Osteocyte (in vitro differentiated cells): ENCODE measurements at regions not wholly inside any gene's neighbourhood (a gene's known extent, or its start where the extent isn't known, plus 50 kb on each side); places are given as distances from the start of the nearest gene placed in this dataset.

ENCODE experiments used
- DNase-seq: peaks from one replicate; pipeline ENCODE4 v3.0.0; 2021; ENCODE audit warnings: mixed read lengths; ENCODE audit not compliant: unreplicated experiment; ENCODE audit errors: extremely low spot score
- H3K27ac Mint-ChIP-seq: one replicate; pipeline ENCODE4 v1.8.0; 2021; ENCODE audit warnings: mild to moderate bottlenecking, mixed read lengths; ENCODE audit not compliant: unreplicated experiment
- H3K27me3 Mint-ChIP-seq: one replicate; pipeline ENCODE4 v1.8.0; 2021; ENCODE audit warnings: mixed read lengths; ENCODE audit not compliant: unreplicated experiment
- H3K36me3 Mint-ChIP-seq: one replicate; pipeline ENCODE4 v1.8.0; 2021; ENCODE audit warnings: mixed read lengths; ENCODE audit not compliant: unreplicated experiment
- H3K4me1 Mint-ChIP-seq: one replicate; pipeline ENCODE4 v1.8.0; 2021; ENCODE audit warnings: mixed read lengths; ENCODE audit not compliant: unreplicated experiment
- H3K4me3 Mint-ChIP-seq: one replicate; pipeline ENCODE4 v1.8.0; 2021; ENCODE audit warnings: mild to moderate bottlenecking, moderate library complexity, mixed read lengths; ENCODE audit not compliant: unreplicated experiment
- H3K9me3 Mint-ChIP-seq: one replicate; pipeline ENCODE4 v1.8.0; 2021; ENCODE audit warnings: mixed read lengths; ENCODE audit not compliant: unreplicated experiment
- TF ChIP-seq, protein P1 (sequence below): fragments of 200-600 bp; sonication (generic); IDR thresholded peaks from 2 replicates; pipeline ENCODE4 v1.5.0; 2021; ENCODE audit warnings: antibody characterized with exemption, mild to moderate bottlenecking, moderate library complexity

DNA sequence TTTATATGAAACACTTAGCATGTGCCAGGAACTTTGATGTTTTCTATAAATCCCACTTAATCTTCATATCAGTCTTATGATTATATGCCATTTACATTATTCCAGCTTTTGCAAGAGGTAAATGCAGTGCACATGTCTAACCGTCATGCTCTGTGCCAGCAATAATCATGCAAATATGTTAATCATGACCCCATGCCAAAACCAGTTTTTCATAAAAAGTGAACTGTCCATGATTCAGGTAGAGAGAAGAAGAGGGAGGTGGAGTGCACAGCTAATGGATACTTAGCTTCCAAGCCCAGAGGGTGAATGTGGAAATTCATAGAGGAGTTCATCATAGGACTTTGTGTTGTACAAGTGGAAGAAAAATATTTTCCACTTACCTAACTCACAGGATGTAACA lies 458.4 kb downstream of the TBC1D4 start:
- no peak for DNase-seq
- Mint-ChIP-seq H3K27ac (no peak overlapping the region), H3K4me1 (no peaks in the 10 kb centered on the region), H3K4me3 (no peak overlapping the region), H3K36me3 (no peaks in the 10 kb centered on the region), H3K27me3 (no peaks in the 10 kb centered on the region), H3K9me3 (peaks cover 4% of the 10 kb centered on the region)
- TF ChIP-seq, protein P1, sequence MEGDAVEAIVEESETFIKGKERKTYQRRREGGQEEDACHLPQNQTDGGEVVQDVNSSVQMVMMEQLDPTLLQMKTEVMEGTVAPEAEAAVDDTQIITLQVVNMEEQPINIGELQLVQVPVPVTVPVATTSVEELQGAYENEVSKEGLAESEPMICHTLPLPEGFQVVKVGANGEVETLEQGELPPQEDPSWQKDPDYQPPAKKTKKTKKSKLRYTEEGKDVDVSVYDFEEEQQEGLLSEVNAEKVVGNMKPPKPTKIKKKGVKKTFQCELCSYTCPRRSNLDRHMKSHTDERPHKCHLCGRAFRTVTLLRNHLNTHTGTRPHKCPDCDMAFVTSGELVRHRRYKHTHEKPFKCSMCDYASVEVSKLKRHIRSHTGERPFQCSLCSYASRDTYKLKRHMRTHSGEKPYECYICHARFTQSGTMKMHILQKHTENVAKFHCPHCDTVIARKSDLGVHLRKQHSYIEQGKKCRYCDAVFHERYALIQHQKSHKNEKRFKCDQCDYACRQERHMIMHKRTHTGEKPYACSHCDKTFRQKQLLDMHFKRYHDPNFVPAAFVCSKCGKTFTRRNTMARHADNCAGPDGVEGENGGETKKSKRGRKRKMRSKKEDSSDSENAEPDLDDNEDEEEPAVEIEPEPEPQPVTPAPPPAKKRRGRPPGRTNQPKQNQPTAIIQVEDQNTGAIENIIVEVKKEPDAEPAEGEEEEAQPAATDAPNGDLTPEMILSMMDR = no peak

DNA sequence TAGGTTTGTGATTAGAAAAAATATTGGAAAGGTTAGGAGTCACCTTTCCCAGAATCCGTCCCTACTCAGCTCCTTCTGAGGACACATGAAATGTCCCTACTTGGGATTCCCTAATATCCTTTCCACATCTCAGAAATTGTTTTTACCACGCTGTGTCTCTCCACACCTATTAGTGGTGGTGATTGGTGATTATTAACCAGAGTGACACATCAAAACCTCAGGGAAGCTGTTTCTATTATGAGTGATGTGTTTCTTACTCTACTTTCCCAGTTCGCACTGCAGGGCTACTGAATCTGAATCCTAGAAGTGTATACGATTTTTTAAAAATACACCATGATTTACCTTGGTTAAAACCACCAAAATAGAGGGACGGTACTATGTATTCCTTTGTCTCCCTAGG lies 460.8 kb downstream of the TBC1D4 start:
- DNase-seq = no peak
- H3K27ac Mint-ChIP-seq = no peak overlapping the region
- TF ChIP-seq, protein P1 = no peak
- H3K36me3 Mint-ChIP-seq = no peaks in the 10 kb centered on the region
- peaks cover 5% of the 10 kb centered on the region for H3K4me1 Mint-ChIP-seq
- no peaks in the 10 kb centered on the region for H3K27me3 Mint-ChIP-seq
- H3K9me3 Mint-ChIP-seq = no peaks in the 10 kb centered on the region
- H3K4me3 Mint-ChIP-seq = no peak overlapping the region

DNA sequence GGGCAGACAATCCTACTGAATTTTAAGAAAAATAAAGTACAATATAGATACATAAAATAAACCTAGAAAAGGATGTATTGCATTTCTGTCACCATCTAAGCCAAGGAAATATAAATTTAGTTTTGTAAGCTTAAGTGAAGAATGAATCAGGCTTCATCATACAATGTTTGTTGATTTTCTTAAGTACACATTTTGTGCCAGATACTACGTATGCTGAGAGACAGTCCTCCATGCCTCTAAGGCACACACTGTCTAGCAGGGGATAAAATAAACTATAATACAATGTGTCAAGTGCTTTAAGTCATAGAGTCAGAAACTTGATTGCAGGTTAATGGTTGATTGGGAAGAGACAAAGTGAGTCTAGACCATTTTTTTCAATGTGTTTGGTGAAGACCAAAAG lies 465.7 kb downstream of the TBC1D4 start:
- Mint-ChIP-seq H3K4me3 (no peak overlapping the region), H3K36me3 (no peaks in the 10 kb centered on the region), H3K27me3 (no peaks in the 10 kb centered on the region), H3K4me1 (peaks cover 5% of the 10 kb centered on the region), H3K9me3 (no peaks in the 10 kb centered on the region), H3K27ac (no peak overlapping the region)
- TF ChIP-seq, protein P1 = no peak
- DNase-seq = no peak

DNA sequence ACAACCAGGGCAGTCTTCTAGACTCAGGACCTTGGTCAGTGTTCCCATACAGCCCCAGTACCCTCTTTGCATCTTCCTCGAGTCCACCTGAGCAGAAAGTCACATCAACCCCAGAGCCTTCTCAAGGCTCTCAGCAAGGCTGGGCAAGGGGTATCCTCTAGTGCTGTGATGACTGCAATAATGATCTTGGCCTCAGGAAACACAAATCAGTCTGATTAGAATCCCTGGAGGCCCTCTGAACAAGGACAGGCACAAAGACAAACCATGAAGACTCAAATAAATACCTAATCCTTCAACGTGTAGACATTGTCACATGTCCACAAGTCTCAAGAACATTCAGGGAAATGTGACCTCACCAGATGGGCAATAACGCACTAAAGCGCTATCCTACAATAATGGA lies 468.2 kb downstream of the TBC1D4 start:
- TF ChIP-seq, protein P1 = no peak
- Mint-ChIP-seq H3K27me3 (no peaks in the 10 kb centered on the region), H3K27ac (no peak overlapping the region), H3K36me3 (no peaks in the 10 kb centered on the region), H3K9me3 (no peaks in the 10 kb centered on the region), H3K4me3 (no peak overlapping the region), H3K4me1 (peaks cover 5% of the 10 kb centered on the region)
- DNase-seq = no peak

DNA sequence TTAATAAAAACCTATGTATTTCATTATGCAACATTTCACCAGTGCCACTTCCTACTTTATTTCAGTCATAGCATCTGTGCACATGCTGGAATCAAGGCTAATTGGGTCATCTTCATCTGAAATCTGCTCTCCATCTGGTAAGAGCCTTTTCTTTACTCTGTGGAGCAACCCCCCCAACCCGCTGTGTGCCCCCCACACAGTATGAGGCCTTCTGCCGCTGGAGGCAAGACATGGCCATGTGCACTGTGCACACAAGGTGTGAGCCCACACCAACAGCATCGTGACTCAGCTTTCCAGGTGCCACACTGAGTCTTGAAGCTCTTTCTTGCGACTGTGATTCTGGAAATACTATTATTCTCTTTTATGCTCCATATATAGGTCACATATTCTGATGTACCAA lies 471.0 kb downstream of the TBC1D4 start:
- Mint-ChIP-seq H3K4me3 (no peak overlapping the region), H3K36me3 (no peaks in the 10 kb centered on the region), H3K27ac (no peak overlapping the region), H3K9me3 (no peaks in the 10 kb centered on the region), H3K4me1 (no peaks in the 10 kb centered on the region), H3K27me3 (no peaks in the 10 kb centered on the region)
- TF ChIP-seq, protein P1 = no peak
- no peak for DNase-seq
